Middle frontal gyrus (tissue), 1 donor: ENCODE measurements at regions not wholly inside any gene's neighbourhood (a gene's known extent, or its start where the extent isn't known, plus 50 kb on each side); places are given as distances from the start of the nearest gene placed in this dataset.
"Not testable (repeated sequence)": the region's sequence is repeated elsewhere in the genome, so short reads cannot be mapped to it uniquely, and the experiment has no call there.

ENCODE experiments used
- DNase-seq: peaks from one replicate; pipeline ENCODE4 v3.0.0-alpha.2; 2015; ENCODE audit warnings: low spot score; ENCODE audit errors: extremely low spot score

DNA sequence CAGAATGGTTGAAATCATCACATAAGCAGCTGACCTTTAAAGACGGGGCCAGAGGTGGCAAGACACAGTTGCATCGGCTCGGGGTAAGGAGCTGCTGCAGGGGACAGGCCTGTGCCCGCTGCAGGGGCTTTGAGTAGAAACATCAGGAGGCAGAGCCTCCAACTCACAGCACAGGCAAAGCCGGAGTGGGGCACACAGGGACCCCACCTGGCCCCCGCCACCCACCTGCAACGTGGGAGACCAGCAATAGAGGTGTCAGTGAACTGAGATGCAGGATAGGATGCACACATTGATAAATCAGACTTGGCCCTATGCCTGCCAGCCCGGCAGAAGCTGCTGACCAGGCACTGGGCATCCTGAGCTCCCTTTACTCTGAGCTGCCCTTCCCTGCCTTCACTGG lies 257.2 kb downstream of the NPHP4 start:
- DNase-seq, result no peak

GRCh38 chr1:5734414-5734813 lies 257.8 kb downstream of the NPHP4 start:
- DNase-seq, result no peak

- DNase-seq, result no peak
Measured at GRCh38 chr1:5733596-5733995, 258.6 kb downstream of the NPHP4 start.

DNA sequence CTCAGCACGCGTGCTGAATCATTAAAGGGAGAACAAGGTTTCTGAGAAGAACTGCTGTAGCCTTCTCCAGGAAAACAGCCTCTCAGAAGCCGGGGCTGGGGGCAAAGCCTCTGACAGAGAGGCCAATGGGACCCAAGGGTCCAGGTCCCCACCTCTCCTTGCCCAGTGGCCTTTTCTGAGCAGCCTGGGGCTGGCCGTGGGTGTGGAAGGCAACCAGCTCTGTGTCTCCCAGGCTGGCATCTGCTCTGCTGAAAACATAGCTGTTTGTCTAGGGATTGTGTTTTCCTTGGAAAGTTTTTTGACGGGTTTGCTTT lies 261.2 kb downstream of the NPHP4 start:
- no peak for DNase-seq

DNA sequence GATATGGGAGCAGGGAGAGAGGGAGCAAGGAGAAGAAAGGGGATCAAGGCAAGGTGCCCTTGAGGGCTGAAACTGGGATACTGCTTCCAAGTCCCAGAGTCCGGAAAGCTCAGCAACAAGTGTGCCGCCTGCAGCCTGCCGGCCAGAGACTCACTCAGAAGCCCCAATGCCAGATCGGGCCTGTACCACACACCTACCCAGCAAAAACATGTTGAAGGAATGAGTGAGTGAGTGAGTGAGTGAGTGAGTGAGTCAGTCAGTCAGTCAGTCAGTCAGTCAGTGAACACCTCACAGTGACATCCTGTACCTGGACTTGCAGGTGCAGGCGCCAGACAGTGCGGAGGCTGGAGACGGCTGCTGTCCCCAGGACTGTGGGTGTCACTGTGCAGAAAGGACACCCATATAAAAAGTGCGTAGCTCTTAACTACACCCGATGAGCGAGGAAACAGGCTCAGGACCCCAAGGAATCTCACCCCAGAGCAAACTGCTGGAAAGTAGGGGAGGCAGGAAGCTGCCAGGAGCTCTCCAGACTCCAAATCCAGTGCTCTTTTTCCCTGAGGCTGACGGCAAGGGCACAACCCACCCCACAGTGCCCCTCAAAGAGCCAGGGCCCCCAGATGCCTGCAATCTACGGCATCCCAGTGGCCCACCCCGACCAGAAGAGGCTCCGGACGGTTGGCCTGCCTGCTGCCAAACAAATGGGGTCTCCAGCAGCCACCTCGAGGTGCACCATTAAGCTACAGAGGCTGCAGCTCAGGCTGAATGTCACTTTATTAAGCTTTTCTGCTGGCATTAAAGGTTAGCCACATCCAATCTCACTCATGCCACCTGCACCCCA lies 261.7 kb downstream of the NPHP4 start:
- DNase-seq, result no peak

DNA sequence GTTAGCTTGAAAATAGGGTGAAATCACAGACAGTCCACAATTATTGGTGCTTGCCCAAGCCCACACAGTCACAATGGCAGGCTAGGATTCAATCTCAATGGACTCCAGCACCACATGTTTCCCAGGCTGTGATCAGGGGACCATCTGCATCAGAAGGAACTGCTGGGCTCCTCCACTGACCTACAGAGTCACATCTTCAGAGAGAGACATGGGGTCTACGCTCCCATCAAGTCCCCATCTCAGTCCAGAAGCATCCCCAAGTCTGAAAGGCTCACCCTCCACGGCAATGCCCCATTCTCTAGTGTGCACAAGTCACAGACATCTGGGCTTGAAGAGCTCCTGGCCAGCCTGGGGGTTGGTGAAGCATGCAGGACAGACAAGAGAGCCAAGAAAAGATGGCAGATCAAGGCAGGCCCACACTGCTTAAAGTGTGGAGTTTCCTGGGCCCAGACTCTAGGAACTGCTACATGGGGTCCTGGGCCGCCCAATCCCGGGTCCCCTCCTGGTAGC lies 262.5 kb downstream of the NPHP4 start:
- DNase-seq, result no peak

- DNase-seq, result no peak
Measured at GRCh38 chr1:5728663-5729355, 263.4 kb downstream of the NPHP4 start.

- no peak for DNase-seq
Measured at GRCh38 chr1:5727871-5728643, 264.2 kb downstream of the NPHP4 start.

DNA sequence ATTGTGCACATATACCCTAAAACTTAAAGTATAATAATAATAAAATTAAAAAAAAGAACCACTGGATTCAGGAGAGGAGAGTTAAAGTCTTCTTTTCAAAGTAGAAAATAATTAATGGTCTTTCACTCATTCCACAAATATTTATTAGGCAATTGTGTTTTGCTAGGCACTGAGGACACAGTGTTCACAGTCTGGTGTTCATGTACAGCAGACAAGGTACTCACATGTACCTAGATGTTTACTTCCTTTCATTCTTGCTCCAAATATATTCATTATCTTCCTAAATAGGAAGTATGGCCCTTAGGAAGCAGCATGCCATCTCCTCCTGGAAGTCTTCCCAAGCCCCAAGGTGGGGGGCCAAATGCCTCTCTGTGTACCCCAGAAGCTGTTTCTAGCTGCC lies 265.0 kb downstream of the NPHP4 start:
- no peak for DNase-seq

- DNase-seq, result not testable (repeated sequence)
Measured at GRCh38 chr1:5726586-5727184, 265.5 kb downstream of the NPHP4 start.

- no peak for DNase-seq
Measured at GRCh38 chr1:5725855-5726585, 266.2 kb downstream of the NPHP4 start.

DNA sequence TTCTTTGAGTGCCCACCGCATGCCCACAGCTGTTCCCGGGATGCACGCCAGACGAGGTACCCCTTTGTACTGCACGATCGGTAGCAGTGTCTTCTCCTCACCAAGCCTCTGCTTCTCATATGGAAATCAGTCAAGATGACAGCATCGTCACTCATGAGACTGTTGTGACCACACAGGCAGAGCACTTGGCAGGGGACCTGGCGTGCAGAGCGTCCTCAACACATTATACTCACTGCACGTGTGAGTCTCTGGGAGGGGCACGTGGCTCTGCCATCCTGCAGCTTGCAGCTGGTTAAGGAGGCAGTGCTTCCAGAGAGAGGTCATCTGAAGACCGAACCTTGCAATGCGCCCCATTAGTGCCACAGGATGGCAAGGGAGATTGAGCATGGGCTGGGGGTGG lies 266.8 kb downstream of the NPHP4 start:
- DNase-seq, result no peak

DNA sequence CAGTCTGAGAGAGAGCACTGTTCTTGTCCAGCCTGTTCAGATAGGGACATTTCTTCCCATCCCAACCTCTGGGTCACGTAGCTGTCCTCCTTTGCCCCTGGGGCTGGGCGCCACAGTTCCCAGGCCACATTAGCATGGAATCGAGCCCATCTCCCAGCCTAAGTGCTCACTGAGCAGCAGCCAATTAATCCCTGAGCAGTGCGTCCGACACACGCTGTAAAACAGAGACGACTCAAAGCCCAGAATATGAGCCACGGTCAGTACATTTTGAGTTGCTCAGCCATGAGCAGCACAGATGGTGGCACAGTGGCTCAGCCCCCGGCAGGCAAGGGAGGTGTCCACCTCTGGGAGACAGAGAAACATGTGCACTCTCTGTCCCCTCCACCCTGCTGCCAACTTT lies 267.4 kb downstream of the NPHP4 start:
- DNase-seq, result no peak

DNA sequence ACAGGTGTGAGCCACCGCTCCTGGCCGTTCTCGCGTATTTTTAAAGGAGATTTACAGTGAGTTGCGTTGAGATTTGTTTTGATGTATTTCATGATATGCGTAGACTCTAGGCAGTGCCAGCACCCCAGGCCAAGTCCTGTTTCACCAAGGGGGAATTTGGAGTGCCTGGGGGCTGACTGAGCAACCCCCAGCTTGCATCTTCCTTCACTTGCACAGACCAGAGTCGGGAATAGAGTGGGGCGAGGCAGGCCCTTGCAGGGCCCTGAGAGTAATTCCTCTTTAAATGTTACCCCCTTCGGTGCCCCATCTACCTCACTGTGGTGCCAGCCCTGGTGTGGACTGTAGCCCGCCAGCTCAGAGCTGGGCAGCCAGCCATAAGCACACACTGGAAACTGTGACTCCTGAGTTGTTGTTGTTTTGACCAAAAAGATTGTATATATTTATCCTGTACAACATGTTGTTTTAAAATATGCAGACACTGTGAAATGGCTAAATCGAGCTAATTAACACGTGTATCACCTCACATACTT lies 269.5 kb downstream of the NPHP4 start:
- DNase-seq, result no peak

DNA sequence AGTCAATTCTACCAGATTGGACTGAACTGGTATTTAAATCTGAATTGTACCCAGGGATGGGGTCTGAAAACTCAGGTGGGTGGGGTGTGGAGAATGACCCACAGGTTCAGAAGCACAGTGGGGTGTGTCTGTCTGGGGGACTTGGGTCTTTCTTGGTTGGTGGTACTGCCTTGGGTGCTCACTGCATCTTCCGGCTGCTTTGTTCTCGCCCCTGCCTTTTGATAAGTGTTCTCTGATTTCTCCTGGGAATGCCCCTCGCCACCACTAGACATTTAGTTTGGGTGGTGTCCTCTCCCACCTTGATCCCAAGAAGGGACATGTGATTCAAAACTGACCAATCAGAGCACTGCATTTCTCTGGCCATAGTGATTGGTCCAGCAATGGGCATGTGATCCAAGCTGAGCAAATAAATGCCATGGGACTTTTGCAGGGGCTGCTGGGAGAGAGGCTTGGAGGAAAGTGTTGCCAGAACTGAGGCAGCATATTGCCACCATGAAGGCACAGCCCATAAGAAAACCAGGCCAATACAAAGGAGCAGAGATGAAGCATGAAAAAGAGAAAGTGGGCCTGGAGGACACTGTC lies 270.5 kb downstream of the NPHP4 start:
- DNase-seq, result no peak

GRCh38 chr1:5720936-5721335 lies 271.3 kb downstream of the NPHP4 start:
- DNase-seq, result no peak

DNA sequence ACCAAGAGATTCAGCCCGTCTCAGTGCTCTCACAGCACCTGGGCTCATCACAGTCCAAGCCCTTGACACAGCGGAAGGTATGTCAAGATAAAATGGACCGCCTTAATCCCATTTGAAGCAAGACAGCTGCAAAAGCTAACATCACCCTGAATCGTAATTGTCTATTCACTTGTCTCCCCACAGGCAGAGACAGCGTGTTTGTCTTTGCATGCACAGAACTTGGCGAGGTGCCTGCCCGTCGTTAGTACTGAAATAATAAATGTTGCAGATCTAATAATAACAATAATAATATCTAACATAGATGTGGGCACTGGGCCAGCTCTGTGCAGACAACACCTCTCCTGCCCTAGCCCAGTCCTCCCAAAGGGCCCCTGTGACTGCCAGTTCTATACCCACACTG lies 271.7 kb downstream of the NPHP4 start:
- DNase-seq, result no peak

GRCh38 chr1:5720045-5720444 lies 272.2 kb downstream of the NPHP4 start:
- no peak for DNase-seq

DNA sequence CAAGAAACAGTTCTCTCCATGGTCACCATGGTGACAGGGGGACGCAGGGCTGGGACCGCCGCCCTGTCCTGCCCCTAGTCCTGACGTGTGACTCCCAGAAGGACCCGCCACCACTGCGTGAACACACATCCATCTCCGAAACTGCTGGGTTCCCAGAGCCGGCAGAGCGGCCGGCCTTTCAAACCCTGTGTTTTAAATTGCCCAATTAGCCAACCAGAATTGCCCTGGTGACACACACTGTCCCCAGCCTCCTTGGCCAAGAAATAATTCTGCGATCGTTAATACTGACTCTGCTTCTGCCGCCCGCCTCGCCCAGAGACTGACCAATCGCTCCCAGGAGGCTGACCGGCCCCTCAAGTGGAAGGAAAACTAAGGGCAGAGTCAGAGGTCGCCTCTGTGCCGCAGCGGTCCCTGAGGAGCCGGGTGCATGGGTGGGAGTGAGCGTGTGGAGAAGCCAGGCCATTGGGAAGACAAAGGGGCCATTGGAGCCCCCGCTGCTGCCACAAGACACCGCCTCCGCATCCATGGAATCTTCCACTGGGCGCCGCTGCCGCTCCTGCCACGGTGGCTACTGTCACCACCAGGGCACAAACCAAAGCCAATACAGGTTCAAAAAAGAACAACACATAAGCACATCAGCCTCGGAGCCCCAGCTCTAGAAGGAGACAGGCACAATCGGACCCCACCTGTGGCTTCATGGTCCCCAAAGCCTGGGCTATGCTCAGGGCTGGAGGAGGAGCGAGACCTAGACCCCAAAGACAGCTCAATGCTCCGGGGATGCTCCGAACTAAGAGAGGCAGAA lies 273.2 kb downstream of the NPHP4 start:
- DNase-seq, result no peak
